GOT3 (cell line): ENCODE measurements at regions not wholly inside any gene's neighbourhood (a gene's known extent, or its start where the extent isn't known, plus 50 kb on each side); places are given as distances from the start of the nearest gene placed in this dataset.

Experiments
- DNase-seq: peaks from one replicate; lab custom pipeline; 2025; ENCODE audit warnings: mixed read lengths; lab: John Stamatoyannopoulos, UW

- DNase-seq = no peak
These were observed 349.3 kb upstream of the SLC14A2 start for GRCh38 chr18:45266023-45266422.

- no peak for DNase-seq
These were observed 347.7 kb upstream of the SLC14A2 start for GRCh38 chr18:45267622-45268021.

- no peak for DNase-seq
These were observed 346.7 kb upstream of the SLC14A2 start for GRCh38 chr18:45268583-45268982.

- no peak for DNase-seq
These were observed 344.9 kb upstream of the SLC14A2 start for GRCh38 chr18:45270289-45270771.

- no peak for DNase-seq
These were observed 341.2 kb upstream of the SLC14A2 start for GRCh38 chr18:45274026-45274425.

GRCh38 chr18:45275367-45276113 lies 339.7 kb upstream of the SLC14A2 start:
- no peak for DNase-seq

GRCh38 chr18:45276878-45277277 lies 338.4 kb upstream of the SLC14A2 start:
- no peak for DNase-seq

- DNase-seq = no peak
These were observed 337.4 kb upstream of the SLC14A2 start for GRCh38 chr18:45277908-45278307.

- no peak for DNase-seq
These were observed 334.6 kb upstream of the SLC14A2 start for GRCh38 chr18:45280481-45281276.

GRCh38 chr18:45282101-45282812 lies 333.0 kb upstream of the SLC14A2 start:
- no peak for DNase-seq

GRCh38 chr18:45284174-45284573 lies 331.1 kb upstream of the SLC14A2 start:
- no peak for DNase-seq

GRCh38 chr18:45284851-45285250 lies 330.4 kb upstream of the SLC14A2 start:
- DNase-seq = no peak

- DNase-seq = no peak
These were observed 330.0 kb upstream of the SLC14A2 start for GRCh38 chr18:45285251-45285650.

GRCh38 chr18:45286431-45286830 lies 328.8 kb upstream of the SLC14A2 start:
- DNase-seq = no peak

GRCh38 chr18:45287531-45287930 lies 327.7 kb upstream of the SLC14A2 start:
- no peak for DNase-seq

GRCh38 chr18:45290364-45290763 lies 324.9 kb upstream of the SLC14A2 start:
- DNase-seq = no peak

GRCh38 chr18:45291621-45292615 lies 323.4 kb upstream of the SLC14A2 start:
- no peak for DNase-seq

GRCh38 chr18:45295388-45295787 lies 319.9 kb upstream of the SLC14A2 start:
- no peak for DNase-seq

GRCh38 chr18:45298986-45299385 lies 316.3 kb upstream of the SLC14A2 start:
- DNase-seq = no peak

GRCh38 chr18:45303026-45303425 lies 312.2 kb upstream of the SLC14A2 start:
- no peak for DNase-seq

GRCh38 chr18:45304558-45304957 lies 310.7 kb upstream of the SLC14A2 start:
- no peak for DNase-seq
